K562 (cell line): ENCODE measurements at regions not wholly inside any gene's neighbourhood (a gene's known extent, or its start where the extent isn't known, plus 50 kb on each side); places are given as distances from the start of the nearest gene placed in this dataset.

ENCODE experiments used
- CHD1 ChIP-seq: fragments of 200-600 bp; sonication (generic); IDR thresholded peaks from one replicate; pipeline ENCODE4 v1.6.1; 2012; ENCODE audit warnings: mild to moderate bottlenecking, moderate library complexity, low read length, inconsistent platforms
- EP300 ChIP-seq: IDR thresholded peaks from 2 replicates; pipeline ENCODE4 v1.6.1; 2012; ENCODE audit warnings: low read length, improper control_type of control experiment
- FOXP1 ChIP-seq: sonication (generic); formaldehyde crosslinking; IDR thresholded peaks from 2 replicates; pipeline ENCODE4 v1.8.0; 2022; ENCODE audit warnings: mild to moderate bottlenecking, missing genetic modification reagents
- HMG20B ChIP-seq: fragments of 250-450 bp; sonication (Bioruptor Pico); IDR thresholded peaks from 2 replicates; pipeline ENCODE4 v1.5.0; 2021; ENCODE audit warnings: mild to moderate bottlenecking
- POLR2A ChIP-seq: fragments of 450-650 bp; conservative IDR thresholded peaks from 2 replicates; pipeline ENCODE4 v1.6.1; 2016
- RAD21 ChIP-seq, 2 experiments: fragments of 250-450 bp in 1 of 2; fragments of 450-650 bp in 1 of 2; sonication (Bioruptor Pico) in 1 of 2; formaldehyde crosslinking in 1 of 2; IDR thresholded peaks in 1 of 2; conservative IDR thresholded peaks in 1 of 2; 2 replicates each; pipeline versions ENCODE4 v1.4.0 to v1.8.0; 2020 to 2022; ENCODE audit warnings: mild to moderate bottlenecking in 2 of 2, moderate library complexity in 1 of 2
- ZNF175 ChIP-seq: fragments of 200-800 bp; sonication (Bioruptor generic); IDR thresholded peaks from 2 replicates; pipeline ENCODE4 v1.6.1; 2016; ENCODE audit warnings: low read depth, mild to moderate bottlenecking, missing genetic modification characterization, missing compliant biosample characterization
- ZZZ3 ChIP-seq: fragments of 450-650 bp; IDR thresholded peaks from 2 replicates; pipeline ENCODE4 v1.6.1; 2016; ENCODE audit warnings: antibody characterized with exemption, mild to moderate bottlenecking, moderate library complexity
- TF ChIP-seq, protein P1 (sequence below): fragments of 250-450 bp; sonication (Bioruptor Pico); IDR thresholded peaks from 2 replicates; pipeline ENCODE4 v1.8.0; 2022; ENCODE audit warnings: moderate library complexity, mild to moderate bottlenecking, inconsistent platforms
- TF ChIP-seq, protein P2 (sequence below): fragments of 450-650 bp; IDR thresholded peaks from 2 replicates; pipeline ENCODE4 v1.6.1; 2017; ENCODE audit warnings: antibody characterized with exemption, mild to moderate bottlenecking
- TF ChIP-seq, protein P3 (sequence below): fragments of 450-650 bp; formaldehyde crosslinking; IDR thresholded peaks from 2 replicates; pipeline ENCODE4 v1.4.0; 2020; ENCODE audit warnings: mild to moderate bottlenecking, moderate library complexity

DNA sequence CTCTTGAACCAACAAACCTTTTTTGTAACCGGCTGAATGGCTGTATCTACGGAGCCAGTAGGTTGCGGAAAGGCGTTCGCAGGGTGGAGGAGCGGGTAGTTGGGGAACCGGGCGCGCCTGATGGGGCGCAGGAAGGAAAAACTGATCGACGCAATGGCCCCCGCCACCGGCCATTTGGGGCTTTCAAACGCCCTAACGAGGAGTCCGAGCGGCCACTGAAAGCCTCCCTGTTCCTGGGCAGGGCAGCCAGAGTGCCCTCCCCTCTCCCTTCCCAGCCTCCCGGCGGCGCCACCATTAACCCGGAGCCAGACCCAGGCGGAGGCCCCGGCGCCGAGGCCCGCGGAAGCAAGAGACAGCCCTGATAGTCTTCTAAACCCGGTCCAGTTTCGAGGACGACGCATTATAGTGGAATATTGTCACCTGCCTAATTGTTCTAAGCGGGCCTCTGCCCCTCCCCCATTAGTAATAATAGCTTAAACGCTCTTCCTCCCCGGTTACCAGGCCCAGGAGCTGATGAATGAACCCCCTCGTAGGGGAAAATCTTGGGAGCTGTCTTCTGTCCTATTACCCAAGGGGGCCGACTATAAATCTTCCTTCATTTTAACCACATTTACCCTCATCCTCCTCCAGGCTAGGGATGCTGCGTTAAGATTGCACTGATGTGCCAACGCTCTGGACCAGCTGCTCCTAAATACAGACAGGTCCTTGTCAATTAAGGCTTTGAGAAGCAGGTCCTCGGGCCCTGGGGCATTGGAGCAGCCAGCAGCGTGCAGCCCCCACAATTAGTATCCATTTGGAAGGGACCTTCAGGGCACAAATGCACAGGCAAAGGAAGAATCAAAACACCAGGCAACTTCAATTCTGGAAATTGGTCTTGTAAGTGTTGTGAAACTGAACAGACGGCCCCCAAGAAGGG lies 61.6 kb upstream of the TMEM33 start:
- TF ChIP-seq POLR2A (no peak), ZZZ3 (no peak), FOXP1 (no peak), HMG20B (CRISPR knock-in tag) (no peak), CHD1 (no peak), EP300 (no peak), RAD21 (CRISPR knock-in tag; conservative IDR thresholded peaks at IDR 0.05 in 1 of 2, IDR thresholded peaks at IDR 0.05 in 1 of 2) (no peak), ZNF175 (no peak)
- TF ChIP-seq, protein P1, sequence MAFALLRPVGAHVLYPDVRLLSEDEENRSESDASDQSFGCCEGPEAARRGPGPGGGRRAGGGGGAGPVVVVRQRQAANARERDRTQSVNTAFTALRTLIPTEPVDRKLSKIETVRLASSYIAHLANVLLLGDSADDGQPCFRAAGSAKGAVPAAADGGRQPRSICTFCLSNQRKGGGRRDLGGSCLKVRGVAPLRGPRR (CRISPR knock-in tag): no peak
- TF ChIP-seq, protein P2, sequence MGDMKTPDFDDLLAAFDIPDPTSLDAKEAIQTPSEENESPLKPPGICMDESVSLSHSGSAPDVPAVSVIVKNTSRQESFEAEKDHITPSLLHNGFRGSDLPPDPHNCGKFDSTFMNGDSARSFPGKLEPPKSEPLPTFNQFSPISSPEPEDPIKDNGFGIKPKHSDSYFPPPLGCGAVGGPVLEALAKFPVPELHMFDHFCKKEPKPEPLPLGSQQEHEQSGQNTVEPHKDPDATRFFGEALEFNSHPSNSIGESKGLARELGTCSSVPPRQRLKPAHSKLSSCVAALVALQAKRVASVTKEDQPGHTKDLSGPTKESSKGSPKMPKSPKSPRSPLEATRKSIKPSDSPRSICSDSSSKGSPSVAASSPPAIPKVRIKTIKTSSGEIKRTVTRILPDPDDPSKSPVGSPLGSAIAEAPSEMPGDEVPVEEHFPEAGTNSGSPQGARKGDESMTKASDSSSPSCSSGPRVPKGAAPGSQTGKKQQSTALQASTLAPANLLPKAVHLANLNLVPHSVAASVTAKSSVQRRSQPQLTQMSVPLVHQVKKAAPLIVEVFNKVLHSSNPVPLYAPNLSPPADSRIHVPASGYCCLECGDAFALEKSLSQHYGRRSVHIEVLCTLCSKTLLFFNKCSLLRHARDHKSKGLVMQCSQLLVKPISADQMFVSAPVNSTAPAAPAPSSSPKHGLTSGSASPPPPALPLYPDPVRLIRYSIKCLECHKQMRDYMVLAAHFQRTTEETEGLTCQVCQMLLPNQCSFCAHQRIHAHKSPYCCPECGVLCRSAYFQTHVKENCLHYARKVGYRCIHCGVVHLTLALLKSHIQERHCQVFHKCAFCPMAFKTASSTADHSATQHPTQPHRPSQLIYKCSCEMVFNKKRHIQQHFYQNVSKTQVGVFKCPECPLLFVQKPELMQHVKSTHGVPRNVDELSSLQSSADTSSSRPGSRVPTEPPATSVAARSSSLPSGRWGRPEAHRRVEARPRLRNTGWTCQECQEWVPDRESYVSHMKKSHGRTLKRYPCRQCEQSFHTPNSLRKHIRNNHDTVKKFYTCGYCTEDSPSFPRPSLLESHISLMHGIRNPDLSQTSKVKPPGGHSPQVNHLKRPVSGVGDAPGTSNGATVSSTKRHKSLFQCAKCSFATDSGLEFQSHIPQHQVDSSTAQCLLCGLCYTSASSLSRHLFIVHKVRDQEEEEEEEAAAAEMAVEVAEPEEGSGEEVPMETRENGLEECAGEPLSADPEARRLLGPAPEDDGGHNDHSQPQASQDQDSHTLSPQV: no peak
- TF ChIP-seq, protein P3, sequence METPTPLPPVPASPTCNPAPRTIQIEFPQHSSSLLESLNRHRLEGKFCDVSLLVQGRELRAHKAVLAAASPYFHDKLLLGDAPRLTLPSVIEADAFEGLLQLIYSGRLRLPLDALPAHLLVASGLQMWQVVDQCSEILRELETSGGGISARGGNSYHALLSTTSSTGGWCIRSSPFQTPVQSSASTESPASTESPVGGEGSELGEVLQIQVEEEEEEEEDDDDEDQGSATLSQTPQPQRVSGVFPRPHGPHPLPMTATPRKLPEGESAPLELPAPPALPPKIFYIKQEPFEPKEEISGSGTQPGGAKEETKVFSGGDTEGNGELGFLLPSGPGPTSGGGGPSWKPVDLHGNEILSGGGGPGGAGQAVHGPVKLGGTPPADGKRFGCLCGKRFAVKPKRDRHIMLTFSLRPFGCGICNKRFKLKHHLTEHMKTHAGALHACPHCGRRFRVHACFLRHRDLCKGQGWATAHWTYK: no peak
